Breast epithelium (tissue), 3 donors: ENCODE measurements at regions not wholly inside any gene's neighbourhood (a gene's known extent, or its start where the extent isn't known, plus 50 kb on each side); places are given as distances from the start of the nearest gene placed in this dataset.
"Not testable (repeated sequence)": the region's sequence is repeated elsewhere in the genome, so short reads cannot be mapped to it uniquely, and the experiment has no call there.

Experiments
- POLR2A ChIP-seq: fragments of 450-650 bp; IDR thresholded peaks from one replicate; pipeline ENCODE4 v1.6.1; 2016; ENCODE audit warnings: antibody characterized with exemption, mild to moderate bottlenecking, moderate library complexity
- POLR2AphosphoS5 ChIP-seq, 3 donors: sonication (generic); formaldehyde crosslinking; IDR thresholded peaks; one replicate each; pipeline ENCODE4 v1.6.1; 2017; ENCODE audit warnings: antibody characterized with exemption in 3 of 3
- TF ChIP-seq, protein P1 (sequence below), 3 donors: fragments of 450-650 bp; IDR thresholded peaks; one replicate each; pipeline ENCODE4 v1.5.1; 2016 to 2017; ENCODE audit warnings: antibody characterized with exemption in 3 of 3, mild to moderate bottlenecking in 3 of 3, moderate library complexity in 3 of 3

DNA sequence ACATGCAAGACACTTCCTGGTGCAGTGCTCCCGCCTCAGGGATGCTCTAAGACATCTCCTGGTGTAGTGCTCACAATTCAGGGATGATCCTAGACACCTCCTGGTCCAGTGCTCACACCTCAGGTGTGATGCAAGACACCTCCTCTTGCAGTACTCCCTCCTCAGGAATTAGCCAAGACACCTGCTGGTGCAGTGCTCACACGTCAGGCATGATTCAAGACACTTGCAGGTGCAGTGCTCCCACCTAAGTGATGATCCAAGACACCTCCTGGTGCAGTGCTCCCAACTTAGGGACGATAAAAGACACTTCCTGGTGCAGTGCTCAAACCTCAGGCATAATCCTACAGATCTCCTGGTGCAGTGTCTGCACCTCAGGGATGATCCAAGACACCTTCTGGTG, 117.0 kb downstream of the ASB1 start:
- not testable (repeated sequence) for TF ChIP-seq POLR2AphosphoS5 (IDR thresholded peaks at IDR 0.05); POLR2A
- TF ChIP-seq, protein P1, sequence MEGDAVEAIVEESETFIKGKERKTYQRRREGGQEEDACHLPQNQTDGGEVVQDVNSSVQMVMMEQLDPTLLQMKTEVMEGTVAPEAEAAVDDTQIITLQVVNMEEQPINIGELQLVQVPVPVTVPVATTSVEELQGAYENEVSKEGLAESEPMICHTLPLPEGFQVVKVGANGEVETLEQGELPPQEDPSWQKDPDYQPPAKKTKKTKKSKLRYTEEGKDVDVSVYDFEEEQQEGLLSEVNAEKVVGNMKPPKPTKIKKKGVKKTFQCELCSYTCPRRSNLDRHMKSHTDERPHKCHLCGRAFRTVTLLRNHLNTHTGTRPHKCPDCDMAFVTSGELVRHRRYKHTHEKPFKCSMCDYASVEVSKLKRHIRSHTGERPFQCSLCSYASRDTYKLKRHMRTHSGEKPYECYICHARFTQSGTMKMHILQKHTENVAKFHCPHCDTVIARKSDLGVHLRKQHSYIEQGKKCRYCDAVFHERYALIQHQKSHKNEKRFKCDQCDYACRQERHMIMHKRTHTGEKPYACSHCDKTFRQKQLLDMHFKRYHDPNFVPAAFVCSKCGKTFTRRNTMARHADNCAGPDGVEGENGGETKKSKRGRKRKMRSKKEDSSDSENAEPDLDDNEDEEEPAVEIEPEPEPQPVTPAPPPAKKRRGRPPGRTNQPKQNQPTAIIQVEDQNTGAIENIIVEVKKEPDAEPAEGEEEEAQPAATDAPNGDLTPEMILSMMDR (IDR thresholded peaks at IDR 0.05): not testable (repeated sequence)
